LNCaP clone FGC (cell line): ENCODE measurements at regions not wholly inside any gene's neighbourhood (a gene's known extent, or its start where the extent isn't known, plus 50 kb on each side); places are given as distances from the start of the nearest gene placed in this dataset.
"Not testable (repeated sequence)": the region's sequence is repeated elsewhere in the genome, so short reads cannot be mapped to it uniquely, and the experiment has no call there.

Experiments used
- DNase-seq: peaks from one replicate; pipeline ENCODE4 v3.0.0-alpha.2; 2011; ENCODE audit warnings: low read depth
- H3K4me3 ChIP-seq: 2 replicates; pipeline ENCODE4 v1.5.1; 2011; ENCODE audit warnings: mild to moderate bottlenecking, low read depth, low read length, control low read depth
- CTCF ChIP-seq: IDR thresholded peaks from 2 replicates; pipeline ENCODE4 v1.5.1; 2012; ENCODE audit warnings: mild to moderate bottlenecking; ENCODE audit not compliant: control insufficient read depth, insufficient read depth; ENCODE audit errors: extremely low read depth

- TF ChIP-seq CTCF, result no peak
- no peak overlapping the region for H3K4me3 ChIP-seq
- no peak for DNase-seq
Observed at GRCh38 chr13:19088416-19088815, 93.2 kb downstream of the TUBA3C start.

DNA sequence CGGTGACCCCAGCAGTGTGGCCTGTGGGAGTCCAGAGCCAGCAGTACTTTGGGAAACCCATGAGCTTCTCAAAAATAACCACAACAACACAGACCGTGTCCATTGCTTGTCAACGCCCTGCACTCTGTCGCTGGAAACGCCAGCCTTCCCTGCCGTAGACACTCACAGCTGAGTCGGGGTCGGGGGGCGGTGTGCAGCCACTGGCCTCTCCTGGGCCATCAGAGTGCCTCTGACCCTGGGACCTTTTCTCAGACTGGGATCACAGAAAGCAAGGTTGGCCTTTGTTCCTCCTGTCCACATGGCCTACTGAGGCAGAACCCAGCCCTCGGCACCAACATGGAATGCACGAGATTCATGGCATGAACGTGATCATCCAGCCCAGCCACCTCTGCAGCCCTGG, 95.7 kb downstream of the TUBA3C start:
- no peak for DNase-seq
- no peak overlapping the region for H3K4me3 ChIP-seq
- TF ChIP-seq CTCF, result no peak

- H3K4me3 ChIP-seq, result no peak overlapping the region
- no peak for TF ChIP-seq CTCF
Observed at GRCh38 chr13:19085258-19085657, 96.4 kb downstream of the TUBA3C start.

GRCh38 chr13:19083340-19083739, 98.3 kb downstream of the TUBA3C start:
- TF ChIP-seq CTCF, result no peak
- H3K4me3 ChIP-seq, result no peak overlapping the region
- DNase-seq, result no peak

More at GRCh38 chr13:19085258-19085657, 96.4 kb downstream of the TUBA3C start:
- DNase-seq, result no peak

DNA sequence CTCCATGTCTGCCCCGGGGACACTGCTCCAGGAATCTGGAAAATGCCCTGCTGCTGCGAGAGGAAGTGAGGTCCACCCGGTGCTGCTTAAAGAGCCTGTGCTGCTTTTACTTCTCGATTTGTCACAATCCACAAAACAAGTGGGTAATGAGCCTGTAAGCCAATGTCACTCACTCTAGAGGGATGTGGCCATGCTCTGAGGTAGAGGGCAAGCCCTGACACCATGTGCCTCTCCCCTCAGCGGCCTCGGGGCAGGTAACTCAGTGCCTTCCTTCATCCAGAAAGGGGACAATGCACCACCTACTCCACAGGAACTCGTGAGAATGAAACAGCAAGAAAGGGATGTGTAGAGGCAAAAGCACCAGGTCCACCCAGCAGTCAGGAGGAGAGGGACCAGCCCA, 106.2 kb downstream of the TUBA3C start:
- DNase-seq, result no peak
- no peak overlapping the region for H3K4me3 ChIP-seq
- no peak for TF ChIP-seq CTCF

GRCh38 chr13:19074519-19074918, 107.1 kb downstream of the TUBA3C start:
- no peak for DNase-seq
- H3K4me3 ChIP-seq, result no peak overlapping the region
- TF ChIP-seq CTCF, result no peak

- DNase-seq, H3K4me3 ChIP-seq: not testable (repeated sequence)
Observed at GRCh38 chr13:19074106-19074505, 107.5 kb downstream of the TUBA3C start.

GRCh38 chr13:19072956-19073706, 108.5 kb downstream of the TUBA3C start:
- not testable (repeated sequence) for DNase-seq, H3K4me3 ChIP-seq
